GM20431 (cell line): ENCODE measurements at regions not wholly inside any gene's neighbourhood (a gene's known extent, or its start where the extent isn't known, plus 50 kb on each side); places are given as distances from the start of the nearest gene placed in this dataset.
"Not testable (repeated sequence)": the region's sequence is repeated elsewhere in the genome, so short reads cannot be mapped to it uniquely, and the experiment has no call there.

Experiments used
- in situ Hi-C: fragments of 300-500 bp; cut with MseI, MboI; formaldehyde crosslinking; loops from one replicate; pipeline ENCODE4 v1.15.0; 2020; ENCODE audit warnings: low sequenced_read_pairs; ENCODE audit not compliant: unreplicated experiment

DNA sequence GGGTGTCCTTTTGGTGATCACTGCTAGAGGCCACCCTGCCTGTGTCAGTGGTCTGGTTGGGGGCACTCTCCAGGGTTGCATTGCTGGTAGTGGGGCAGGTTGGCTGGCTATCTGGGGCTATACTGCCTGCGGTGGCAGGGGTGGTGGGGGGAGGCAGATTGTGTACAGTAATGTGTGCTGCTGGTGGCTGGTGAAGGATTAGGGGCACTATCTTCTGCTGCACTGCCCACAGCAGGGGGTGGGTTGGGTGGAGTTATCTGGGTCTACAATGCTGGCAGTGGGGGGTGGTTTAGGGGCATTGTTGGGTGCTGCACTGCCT, 204.0 kb upstream of the WSB1 start:
- in situ Hi-C loops = loop anchor here (25.0 kb wide), 1 partner anchor 247 kb away; no protein-coding TSS in a partner anchor

- in situ Hi-C loops = loop anchor here (25.0 kb wide), 1 partner anchor 247 kb away; no protein-coding TSS in a partner anchor
Observed at GRCh38 chr17:27090450-27091042, 203.4 kb upstream of the WSB1 start.

DNA sequence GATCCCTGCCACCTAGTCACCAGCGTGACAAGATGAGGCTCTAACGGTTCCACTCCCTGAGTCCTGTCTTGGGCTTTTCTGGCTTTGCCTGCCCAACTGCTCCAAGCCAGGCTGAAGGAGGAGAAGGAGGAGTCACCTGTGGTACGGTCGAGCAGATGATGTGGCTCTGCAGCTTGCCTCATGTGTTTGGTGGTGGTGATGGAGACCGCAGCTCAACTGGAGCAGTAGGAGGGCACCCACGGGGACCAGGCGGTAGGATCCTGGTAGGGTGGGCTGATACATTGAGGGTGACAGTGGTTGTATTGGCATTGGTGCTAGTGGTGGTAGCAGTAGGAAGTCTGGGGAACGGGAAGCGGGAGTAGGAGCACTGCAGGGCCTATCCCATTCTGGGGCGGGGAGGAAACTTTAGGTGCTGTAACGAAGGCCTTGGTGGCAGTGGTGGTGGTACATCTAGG, 202.8 kb upstream of the WSB1 start:
- in situ Hi-C loops = loop anchor here (25.0 kb wide), 1 partner anchor 246 kb away; no protein-coding TSS in a partner anchor

DNA sequence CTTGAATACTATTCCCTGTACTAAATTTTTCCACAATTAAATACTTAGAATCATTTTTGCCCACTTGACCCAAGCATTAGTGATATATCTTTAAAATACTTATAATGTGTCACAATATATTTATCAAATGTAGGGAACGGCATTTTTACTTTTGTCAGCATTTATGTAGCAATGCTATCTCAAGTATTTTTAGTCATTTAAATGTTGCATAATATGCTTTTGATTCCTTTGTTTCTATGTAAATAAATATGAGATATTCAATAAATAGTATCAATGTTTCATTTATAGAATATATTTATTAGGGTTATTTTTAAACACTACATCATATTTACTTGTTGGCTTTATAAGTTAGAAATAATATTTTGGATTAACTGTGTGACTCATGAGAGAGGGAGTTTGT, 199.7 kb upstream of the WSB1 start:
- in situ Hi-C loops = loop anchor here (25.0 kb wide), 1 partner anchor 243 kb away; no protein-coding TSS in a partner anchor

- in situ Hi-C loops = loop anchor here (25.0 kb wide), 1 partner anchor 241 kb away; no protein-coding TSS in a partner anchor
Observed at GRCh38 chr17:27095821-27096220, 198.1 kb upstream of the WSB1 start.

- in situ Hi-C loops = loop anchor here (25.0 kb wide), 1 partner anchor 238 kb away; no protein-coding TSS in a partner anchor
Observed at GRCh38 chr17:27099266-27099665, 194.6 kb upstream of the WSB1 start.

- in situ Hi-C loops = loop anchor here (25.0 kb wide), 1 partner anchor 108 kb away; no protein-coding TSS in a partner anchor
Observed at GRCh38 chr17:27104605-27105221, 189.2 kb upstream of the WSB1 start.

GRCh38 chr17:27105636-27106035, 188.3 kb upstream of the WSB1 start:
- in situ Hi-C loops = loop anchor here (25.0 kb wide), 1 partner anchor 107 kb away; no protein-coding TSS in a partner anchor

DNA sequence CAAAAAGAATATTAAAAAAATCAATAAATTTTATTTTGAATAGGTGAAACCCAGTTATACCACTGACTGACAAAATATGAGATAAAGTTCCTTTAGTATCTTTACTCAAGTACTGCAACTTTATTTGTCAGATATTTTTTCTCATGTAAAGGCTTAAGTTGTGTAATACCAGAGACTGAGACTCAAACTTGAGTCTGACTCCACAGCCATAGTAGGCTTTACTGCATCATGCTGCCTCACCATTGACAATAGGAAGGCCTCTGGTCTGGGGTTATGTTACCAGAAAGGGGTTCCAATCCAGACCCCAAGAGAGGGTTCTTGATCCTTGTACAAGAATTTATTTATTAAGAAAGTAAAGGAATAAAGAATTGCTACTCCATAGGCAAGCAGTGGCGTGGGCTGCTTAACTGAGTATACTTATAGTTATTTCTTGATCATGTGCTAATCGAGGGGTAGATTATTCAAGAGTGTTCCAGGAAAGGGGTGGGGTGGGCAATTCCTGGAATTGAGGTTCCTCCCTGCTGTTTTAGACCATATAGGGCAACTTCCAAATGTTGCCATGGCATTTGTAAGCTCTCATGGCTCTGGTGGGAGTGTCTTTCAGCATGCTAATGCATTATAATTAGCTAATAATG, 187.4 kb upstream of the WSB1 start:
- in situ Hi-C loops = loop anchor here (25.0 kb wide), 1 partner anchor 106 kb away; no protein-coding TSS in a partner anchor

DNA sequence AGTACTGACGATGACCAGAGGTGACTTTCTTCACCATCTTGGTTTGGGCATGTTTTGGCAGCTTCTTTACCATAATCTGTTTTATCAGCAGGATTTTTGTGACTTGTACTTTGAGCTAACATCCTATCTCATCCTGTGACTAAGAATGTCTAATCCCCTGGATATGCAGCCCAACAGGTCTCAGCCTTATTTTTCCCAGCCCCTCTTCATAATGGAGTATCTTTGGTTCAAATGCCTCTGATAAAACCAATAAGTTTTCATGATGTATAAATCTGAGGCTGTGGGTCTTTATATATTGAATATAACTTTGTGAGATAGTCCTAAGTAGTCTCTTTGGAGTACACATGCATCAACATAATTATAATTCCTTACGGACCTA, 186.9 kb upstream of the WSB1 start:
- in situ Hi-C loops = loop anchor here (25.0 kb wide), 1 partner anchor 105 kb away; no protein-coding TSS in a partner anchor

DNA sequence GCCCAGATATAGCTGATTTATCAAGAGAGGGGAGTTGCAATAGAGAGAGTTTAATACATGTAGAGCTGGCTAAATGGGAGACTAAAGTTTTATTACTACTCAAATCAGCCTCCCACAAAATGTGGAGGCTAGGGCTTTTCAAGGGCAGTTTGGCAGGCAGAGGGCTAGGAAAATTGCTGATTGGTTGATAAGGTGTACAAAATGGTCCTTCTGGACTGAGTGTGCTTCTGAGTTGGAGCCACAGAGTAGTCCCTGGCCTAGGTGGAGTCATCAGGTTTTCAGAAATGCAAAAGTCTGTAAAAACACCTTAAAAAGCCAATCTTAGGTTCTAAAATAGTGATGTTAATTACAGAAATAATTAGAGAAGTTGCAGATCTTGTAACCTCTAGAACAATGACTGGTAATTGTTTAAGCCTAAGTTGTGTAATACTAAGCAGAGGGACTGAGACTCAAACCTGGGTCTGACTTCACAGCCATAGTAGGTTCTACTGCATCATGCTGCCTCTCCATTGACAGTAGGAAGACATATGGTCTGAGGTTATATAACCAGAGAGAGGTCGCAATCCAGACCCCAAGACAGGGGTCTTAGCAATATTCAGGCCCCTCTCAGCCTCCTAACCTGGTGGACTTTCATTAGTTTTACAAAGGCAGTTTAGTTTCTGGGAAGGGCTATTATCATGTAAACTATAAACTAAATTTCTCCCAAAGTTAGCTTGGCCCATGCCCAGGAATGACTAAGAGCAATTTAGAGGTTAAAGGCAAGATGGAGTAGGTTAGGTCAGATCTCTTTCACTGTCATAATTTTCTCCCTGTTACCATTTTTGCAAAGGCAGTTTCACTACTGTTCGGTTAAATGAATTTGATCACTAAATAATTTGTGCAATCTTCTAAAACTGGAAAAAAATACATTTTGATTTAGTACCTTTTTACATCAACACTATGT, 186.3 kb upstream of the WSB1 start:
- in situ Hi-C loops = loop anchor here (25.0 kb wide), 1 partner anchor 105 kb away; no protein-coding TSS in a partner anchor

DNA sequence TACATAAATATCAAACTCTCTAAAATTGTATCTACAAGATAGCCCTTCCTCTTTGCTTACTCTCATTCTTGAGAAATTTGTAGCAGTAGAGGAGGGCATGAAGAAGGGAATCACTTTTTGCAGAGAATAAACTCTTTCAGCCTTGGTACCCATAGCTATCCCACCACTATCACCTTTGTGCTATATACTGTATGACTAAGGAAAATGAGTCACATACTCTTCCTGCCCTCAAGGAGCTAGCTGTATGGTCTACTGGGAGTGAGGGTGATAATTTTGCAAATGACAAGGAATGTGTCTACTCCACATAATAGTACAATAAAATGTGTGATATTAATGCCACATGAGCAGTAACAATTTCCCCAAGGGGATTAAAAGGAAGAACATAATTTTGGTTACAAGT, 184.6 kb upstream of the WSB1 start:
- in situ Hi-C loops = loop anchor here (25.0 kb wide), 1 partner anchor 103 kb away; no protein-coding TSS in a partner anchor

GRCh38 chr17:27153005-27153404, 140.9 kb upstream of the WSB1 start:
- in situ Hi-C loops = no loop called here

DNA sequence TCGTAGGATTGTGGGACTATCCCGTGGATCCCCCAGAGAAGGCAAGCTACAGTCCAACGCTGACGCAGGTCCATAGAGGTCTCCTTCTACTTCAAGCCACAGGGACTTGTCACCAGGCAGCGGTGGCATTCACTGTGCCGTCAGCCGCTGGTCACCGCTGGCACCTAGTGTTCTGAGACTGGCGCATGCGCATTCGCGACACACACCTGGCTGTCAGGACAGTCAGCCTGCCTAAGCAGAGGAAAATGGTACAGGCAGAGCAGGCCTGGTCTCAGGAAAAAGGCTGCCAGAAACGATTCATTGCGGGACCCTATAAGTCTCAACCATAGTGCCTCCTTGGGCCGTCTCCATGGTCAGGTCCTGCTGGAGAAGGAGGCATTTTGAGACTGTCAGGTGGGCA, 138.0 kb upstream of the WSB1 start:
- in situ Hi-C loops = no loop called here

DNA sequence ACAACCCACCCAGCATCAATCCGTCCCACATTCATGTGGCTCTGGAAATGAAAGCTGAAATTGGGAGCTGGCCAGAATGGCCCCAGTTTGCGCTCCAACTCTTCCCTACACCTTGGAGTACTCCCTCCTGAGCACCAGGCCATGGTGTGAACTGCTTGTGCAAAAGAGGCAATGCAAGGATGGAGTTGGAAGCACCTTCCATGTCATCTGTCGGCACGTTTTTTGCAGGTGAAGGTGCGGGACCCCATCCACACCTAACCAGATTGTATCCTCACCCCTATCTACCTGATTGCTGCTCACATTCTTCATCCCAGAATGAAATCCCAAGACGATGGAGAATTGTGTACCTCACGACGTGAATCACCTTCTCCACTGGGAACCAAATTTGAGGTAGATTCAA, 136.6 kb upstream of the WSB1 start:
- in situ Hi-C loops = no loop called here

GRCh38 chr17:27157898-27158297, 136.0 kb upstream of the WSB1 start:
- in situ Hi-C loops = no loop called here

- in situ Hi-C loops = no loop called here
Observed at GRCh38 chr17:27158382-27158781, 135.5 kb upstream of the WSB1 start.

DNA sequence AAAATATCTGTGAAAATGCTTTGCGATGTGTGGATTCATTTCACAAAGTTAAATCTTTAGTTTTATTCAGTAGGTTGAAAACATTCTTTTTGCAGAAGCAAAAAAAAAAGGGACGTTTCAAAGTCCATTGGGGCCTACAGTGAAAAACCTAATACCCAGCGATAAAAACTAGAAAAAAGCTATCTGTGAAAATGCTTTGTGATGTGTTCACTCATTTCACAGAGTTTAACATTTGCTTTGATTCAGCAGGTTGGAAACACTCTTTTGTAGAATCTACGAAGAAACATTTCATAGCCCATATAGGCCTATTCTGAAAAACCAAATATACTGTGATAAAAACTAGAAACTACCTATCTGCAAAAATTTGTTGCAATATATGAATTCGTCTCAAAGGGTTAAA, 113.6 kb upstream of the WSB1 start:
- in situ Hi-C loops = no loop called here

DNA sequence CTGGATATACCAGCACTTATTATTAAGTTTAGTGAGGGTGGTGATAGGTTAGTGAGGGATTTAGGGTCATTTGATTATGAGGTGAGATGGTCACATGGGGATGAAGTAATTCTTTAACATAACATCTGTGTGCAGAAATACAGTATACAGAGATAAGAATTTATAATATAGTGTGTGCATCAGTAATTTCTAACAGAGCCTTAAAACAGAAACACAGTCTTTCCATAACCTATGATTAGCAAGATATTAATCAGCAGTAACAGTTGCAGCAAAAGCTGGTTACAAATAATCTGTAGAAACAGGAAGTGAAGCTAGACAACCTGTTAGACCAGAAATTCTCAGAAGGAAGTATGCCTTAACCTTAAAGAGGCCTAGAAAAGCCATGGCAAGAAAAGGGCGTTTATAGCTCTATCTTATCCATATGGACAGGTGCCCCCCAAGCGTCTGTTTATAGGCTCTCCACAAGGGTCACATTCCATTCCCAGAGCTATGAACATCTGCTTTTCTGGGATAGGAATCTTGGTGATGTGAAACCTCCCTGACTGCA, 112.5 kb upstream of the WSB1 start:
- in situ Hi-C loops = not testable (repeated sequence)

- in situ Hi-C loops = no loop called here
Observed at GRCh38 chr17:27181935-27182334, 112.0 kb upstream of the WSB1 start.
